Ovary (tissue), 7 donors: ENCODE measurements at regions not wholly inside any gene's neighbourhood (a gene's known extent, or its start where the extent isn't known, plus 50 kb on each side); places are given as distances from the start of the nearest gene placed in this dataset.

Experiments used
- DNase-seq, 5 donors: peaks; one replicate each; pipeline ENCODE4 v3.0.0-alpha.2; 2019 to 2020
- H3K27ac ChIP-seq, 2 donors: fragments of 200-600 bp; one replicate each; pipeline versions ENCODE4 v1.5.1 to v1.8.0; 2019 to 2022
- H3K27me3 ChIP-seq: fragments of 200-600 bp; one replicate; pipeline ENCODE4 v1.8.0; 2022
- H3K36me3 ChIP-seq: fragments of 200-600 bp; sonication (generic); one replicate; pipeline ENCODE4 v1.5.1; 2019
- H3K4me1 ChIP-seq: one replicate; pipeline ENCODE4 v1.8.1; 2013; ENCODE audit warnings: mild to moderate bottlenecking, moderate library complexity; ENCODE audit not compliant: insufficient read depth
- H3K4me3 ChIP-seq: fragments of 200-600 bp; sonication (generic); one replicate; pipeline ENCODE4 v1.5.1; 2017
- H3K9me3 ChIP-seq, 2 donors: fragments of 200-600 bp in 1 of 2; sonication (generic) in 1 of 2; one replicate each; pipeline versions ENCODE4 v1.5.1 to v1.8.1; 2013 to 2019; ENCODE audit warnings: mild to moderate bottlenecking in 1 of 2, moderate library complexity in 1 of 2
- CTCF ChIP-seq, 3 donors: fragments of 450-650 bp in 2 of 3; fragments of 200-600 bp in 1 of 3; IDR thresholded peaks; one replicate each; pipeline versions ENCODE4 v1.5.1 to v1.8.0; 2016 to 2022; ENCODE audit warnings: antibody characterized with exemption in 3 of 3, mild to moderate bottlenecking in 1 of 3
- EP300 ChIP-seq: sonication (generic); formaldehyde crosslinking; IDR thresholded peaks from one replicate; pipeline ENCODE4 v1.6.1; 2017; ENCODE audit warnings: antibody characterized with exemption
- POLR2A ChIP-seq: fragments of 450-650 bp; IDR thresholded peaks from one replicate; pipeline ENCODE4 v1.6.1; 2017; ENCODE audit warnings: antibody characterized with exemption, mild to moderate bottlenecking, moderate library complexity
- WGBS, 3 donors: extraction: QIAGEN DNeasy Blood & Tissue Kit in 1 of 3; methylation state at CpG; one replicate each; pipeline versions ENCODE4 v1.1.5 to v1.1.7; 2013 to 2017; 5-methylcytosine and 5-hydroxymethylcytosine counted together
- intact Hi-C, 4 donors: fragments of 100-400 bp; cut with DNase I; formaldehyde crosslinking; loops; one replicate each; pipeline versions ENCODE4 v1.11.0 to v1.15.1; 2022 to 2023
- donor health status: DM: no; HTN: no; CAD: no; lungs with moderate emphysema.
- donor health status: DM: no; HTN: no; CAD: no.
- donor health status: Bipolar disorder and iron deficiency.
- donor health status: DM: no; HTN: no; CAD: no.
- donor health status: DM: yes; HTN: yes; CAD: no.

GRCh38 chr2:198328454-198328853, 524.1 kb downstream of the PLCL1 start:
- Histone ChIP-seq H3K27ac (no peak overlapping the region), H3K27me3 (no peaks in the 10 kb centered on the region), H3K9me3 (no peaks in the 10 kb centered on the region), H3K36me3 (no peaks in the 10 kb centered on the region), H3K4me3 (no peak overlapping the region), H3K4me1 (no peaks in the 10 kb centered on the region)
- TF ChIP-seq EP300 (no peak), POLR2A (no peak), CTCF (IDR thresholded peaks at IDR 0.05) (no peak)
- intact Hi-C loops: no loop called here
- whole genome bisulfite sequencing, 3 donors: 91 to 93% (median 93%) methylated on average over 2 of the region's 2 CpGs
- no peak for DNase-seq

GRCh38 chr2:198327526-198327925, 523.1 kb downstream of the PLCL1 start:
- Histone ChIP-seq H3K27me3 (no peaks in the 10 kb centered on the region), H3K4me3 (no peak overlapping the region), H3K27ac (no peak overlapping the region), H3K36me3 (no peaks in the 10 kb centered on the region), H3K9me3 (no peaks in the 10 kb centered on the region), H3K4me1 (no peaks in the 10 kb centered on the region)
- intact Hi-C loops: no loop called here
- 92 to 96% (median 94%) methylated on average over 4 of the region's 4 CpGs for WGBS, 3 donors
- TF ChIP-seq POLR2A (no peak), CTCF (IDR thresholded peaks at IDR 0.05) (no peak), EP300 (no peak)
- no peak for DNase-seq

GRCh38 chr2:198326431-198326830, 522.0 kb downstream of the PLCL1 start:
- Histone ChIP-seq H3K27me3 (no peaks in the 10 kb centered on the region), H3K9me3 (no peaks in the 10 kb centered on the region), H3K4me1 (no peaks in the 10 kb centered on the region), H3K4me3 (no peak overlapping the region), H3K36me3 (no peaks in the 10 kb centered on the region), H3K27ac (no peak overlapping the region)
- intact Hi-C loops: no loop called here
- 58 to 65% (median 63%) methylated on average over 1 of the region's 1 CpG for WGBS, 3 donors
- DNase-seq: no peak
- TF ChIP-seq CTCF (IDR thresholded peaks at IDR 0.05) (no peak), EP300 (no peak), POLR2A (no peak)

- TF ChIP-seq POLR2A: no peak
- no peak for TF ChIP-seq CTCF (IDR thresholded peaks at IDR 0.05)
- TF ChIP-seq EP300: no peak
- no peaks in the 10 kb centered on the region for H3K27me3 ChIP-seq
- H3K4me1 ChIP-seq: no peaks in the 10 kb centered on the region
- no peaks in the 10 kb centered on the region for H3K9me3 ChIP-seq
- H3K27ac ChIP-seq: no peak overlapping the region
- intact Hi-C loops: no loop called here
- H3K4me3 ChIP-seq: no peak overlapping the region
- DNase-seq: no peak
- H3K36me3 ChIP-seq: no peaks in the 10 kb centered on the region
- WGBS, 3 donors: 82 to 86% (median 84%) methylated on average over 2 of the region's 2 CpGs
These were observed 521.0 kb downstream of the PLCL1 start for GRCh38 chr2:198325359-198325758.

GRCh38 chr2:198324071-198324470, 519.7 kb downstream of the PLCL1 start:
- Histone ChIP-seq H3K27me3 (no peaks in the 10 kb centered on the region), H3K9me3 (no peaks in the 10 kb centered on the region), H3K4me3 (no peak overlapping the region), H3K36me3 (no peaks in the 10 kb centered on the region), H3K27ac (no peak overlapping the region), H3K4me1 (no peaks in the 10 kb centered on the region)
- no peak for TF ChIP-seq EP300
- no peak for TF ChIP-seq POLR2A
- TF ChIP-seq CTCF (IDR thresholded peaks at IDR 0.05): no peak
- no peak for DNase-seq
- intact Hi-C loops: no loop called here
- WGBS, 3 donors: 68 to 77% (median 77%) methylated on average over 4 of the region's 4 CpGs
